ENCODE measurements at regions not wholly inside any gene's neighbourhood (a gene's known extent, or its start where the extent isn't known, plus 50 kb on each side); places are given as distances from the start of the nearest gene placed in this dataset.

- intact Hi-C loops (cut with micrococcal nuclease): no loop called here
- no peaks in the 10 kb centered on the region for H3K9me3 Mint-ChIP-seq
- ChIA-PET CTCF (no interaction called here), POLR2A (no interaction called here)
- DNase-seq: no peak
- H3K27ac Mint-ChIP-seq: no peak overlapping the region
- H3K4me1 Mint-ChIP-seq: no peaks in the 10 kb centered on the region
- no peaks in the 10 kb centered on the region for H3K36me3 Mint-ChIP-seq (ENCODE audit: low read depth)
- no peak for ATAC-seq (ENCODE audit: low read depth)
- no peak overlapping the region for H3K4me3 Mint-ChIP-seq
- TF ChIP-seq CTCF (IDR thresholded peaks at IDR 0.05): no peak
- peaks cover 21% of the 10 kb centered on the region for H3K27me3 Mint-ChIP-seq
Observed at GRCh38 chr17:74015990-74016389, 187.5 kb upstream of the RPL38 start.

GRCh38 chr17:74016461-74016860, 187.0 kb upstream of the RPL38 start:
- H3K27me3 Mint-ChIP-seq: peaks cover 19% of the 10 kb centered on the region
- ATAC-seq (ENCODE audit: low read depth): no peak
- DNase-seq: no peak
- TF ChIP-seq CTCF (IDR thresholded peaks at IDR 0.05): no peak
- CTCF ChIA-PET: no interaction called here
- H3K27ac Mint-ChIP-seq: no peak overlapping the region
- POLR2A ChIA-PET: no interaction called here
- no peak overlapping the region for H3K4me3 Mint-ChIP-seq
- intact Hi-C loops (cut with micrococcal nuclease): no loop called here
- H3K36me3 Mint-ChIP-seq (ENCODE audit: low read depth): no peaks in the 10 kb centered on the region
- H3K9me3 Mint-ChIP-seq: no peaks in the 10 kb centered on the region
- no peaks in the 10 kb centered on the region for H3K4me1 Mint-ChIP-seq

- no peaks in the 10 kb centered on the region for H3K9me3 Mint-ChIP-seq
- intact Hi-C loops (cut with micrococcal nuclease): no loop called here
- ATAC-seq (ENCODE audit: low read depth) (no peak), DNase-seq (no peak)
- no peak overlapping the region for H3K4me3 Mint-ChIP-seq
- no peak overlapping the region for H3K27ac Mint-ChIP-seq
- TF ChIP-seq CTCF (IDR thresholded peaks at IDR 0.05): no peak
- CTCF ChIA-PET: no interaction called here
- no peaks in the 10 kb centered on the region for H3K36me3 Mint-ChIP-seq (ENCODE audit: low read depth)
- no peaks in the 10 kb centered on the region for H3K4me1 Mint-ChIP-seq
- POLR2A ChIA-PET: no interaction called here
- H3K27me3 Mint-ChIP-seq: peaks cover 22% of the 10 kb centered on the region
Observed at GRCh38 chr17:74017466-74017865, 186.0 kb upstream of the RPL38 start.

- no peak for DNase-seq
- CTCF ChIA-PET: no interaction called here
- Mint-ChIP-seq H3K4me3 (no peak overlapping the region), H3K27me3 (peaks cover 19% of the 10 kb centered on the region), H3K4me1 (no peaks in the 10 kb centered on the region), H3K9me3 (no peaks in the 10 kb centered on the region), H3K27ac (no peak overlapping the region), H3K36me3 (ENCODE audit: low read depth) (no peaks in the 10 kb centered on the region)
- intact Hi-C loops (cut with micrococcal nuclease): no loop called here
- TF ChIP-seq CTCF (IDR thresholded peaks at IDR 0.05): no peak
- POLR2A ChIA-PET: no interaction called here
- ATAC-seq (ENCODE audit: low read depth): no peak
Observed at GRCh38 chr17:74018115-74018514, 185.4 kb upstream of the RPL38 start.

- TF ChIP-seq CTCF (IDR thresholded peaks at IDR 0.05): no peak
- POLR2A ChIA-PET: no interaction called here
- H3K27me3 Mint-ChIP-seq: peaks cover 11% of the 10 kb centered on the region
- no peak overlapping the region for H3K4me3 Mint-ChIP-seq
- H3K27ac Mint-ChIP-seq: no peak overlapping the region
- H3K36me3 Mint-ChIP-seq (ENCODE audit: low read depth): no peaks in the 10 kb centered on the region
- CTCF ChIA-PET: no interaction called here
- no peaks in the 10 kb centered on the region for H3K4me1 Mint-ChIP-seq
- intact Hi-C loops (cut with micrococcal nuclease): no loop called here
- DNase-seq: no peak
- no peaks in the 10 kb centered on the region for H3K9me3 Mint-ChIP-seq
- ATAC-seq (ENCODE audit: low read depth): no peak
Observed at GRCh38 chr17:74019271-74019670, 184.2 kb upstream of the RPL38 start.
